Activated B cell treated with CpG ODN at 0.5 μM for 24 hours (primary cell): ENCODE measurements at regions not wholly inside any gene's neighbourhood (a gene's known extent, or its start where the extent isn't known, plus 50 kb on each side); places are given as distances from the start of the nearest gene placed in this dataset.
"Not testable (repeated sequence)": the region's sequence is repeated elsewhere in the genome, so short reads cannot be mapped to it uniquely, and the experiment has no call there.

Experiments used
- ATAC-seq: fragments of 200-7000 bp; cut with Tn5 transposase; one replicate; pipeline ENCODE4 v1.10.0; 2021; ENCODE audit warnings: low read depth, mild to moderate bottlenecking, moderate library complexity
- CTCF ChIA-PET: fragments of 350-600 bp; sonication (Branson Sonifier 250); formaldehyde crosslinking; loops from one replicate; lab custom pipeline; 2021; ENCODE audit warnings: antibody characterized with exemption; lab: Charles Lee
- POLR2A ChIA-PET: fragments of 350-600 bp; sonication (Branson Sonifier 250); formaldehyde crosslinking; loops from one replicate; lab custom pipeline; 2021; ENCODE audit warnings: antibody characterized with exemption; lab: Charles Lee
- DNase-seq: peaks from one replicate; pipeline ENCODE4 v3.0.0; 2022
- H3K27ac Mint-ChIP-seq: one replicate; pipeline ENCODE4 v1.8.0; 2020; ENCODE audit warnings: mixed read lengths
- H3K27me3 Mint-ChIP-seq: one replicate; pipeline ENCODE4 v1.8.0; 2021; ENCODE audit warnings: mixed read lengths
- H3K36me3 Mint-ChIP-seq: one replicate; pipeline ENCODE4 v1.8.0; 2021; ENCODE audit warnings: low read depth, mixed read lengths
- H3K4me1 Mint-ChIP-seq: one replicate; pipeline ENCODE4 v1.8.0; 2021; ENCODE audit warnings: mixed read lengths
- H3K4me3 Mint-ChIP-seq: one replicate; pipeline ENCODE4 v1.8.0; 2020; ENCODE audit warnings: mild to moderate bottlenecking, mixed read lengths
- H3K9me3 Mint-ChIP-seq: one replicate; pipeline ENCODE4 v1.8.0; 2020; ENCODE audit warnings: mixed read lengths
- intact Hi-C: fragments of 100-400 bp; cut with micrococcal nuclease; formaldehyde crosslinking; loops from one replicate; pipeline ENCODE4 v1.15.1; 2024
- TF ChIP-seq, protein P1 (sequence below): fragments of 200-600 bp; IDR thresholded peaks from one replicate; pipeline ENCODE4 v1.8.0; 2022; ENCODE audit warnings: antibody characterized with exemption, mild to moderate bottlenecking

DNA sequence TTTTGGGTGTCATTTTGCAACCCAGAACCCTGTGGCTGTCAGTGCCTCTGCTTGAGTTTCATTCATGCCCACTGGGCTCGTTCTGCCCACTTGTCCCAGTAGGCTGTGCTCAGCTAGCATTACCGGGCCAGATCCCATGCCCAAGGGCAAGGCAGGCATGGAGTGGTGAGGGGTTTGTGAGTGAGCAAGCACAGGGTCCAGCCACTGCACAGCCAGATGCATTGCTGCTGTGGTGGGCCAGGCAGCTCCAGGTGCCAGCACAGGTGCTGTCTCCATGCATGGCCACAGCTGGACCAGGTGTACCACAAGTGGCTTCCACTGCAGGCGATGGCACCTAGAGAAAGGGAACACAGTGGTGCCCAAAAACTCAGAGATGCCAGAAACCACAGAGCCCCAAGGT lies 1671.2 kb downstream of the OLFM4 start:
- TF ChIP-seq, protein P1, sequence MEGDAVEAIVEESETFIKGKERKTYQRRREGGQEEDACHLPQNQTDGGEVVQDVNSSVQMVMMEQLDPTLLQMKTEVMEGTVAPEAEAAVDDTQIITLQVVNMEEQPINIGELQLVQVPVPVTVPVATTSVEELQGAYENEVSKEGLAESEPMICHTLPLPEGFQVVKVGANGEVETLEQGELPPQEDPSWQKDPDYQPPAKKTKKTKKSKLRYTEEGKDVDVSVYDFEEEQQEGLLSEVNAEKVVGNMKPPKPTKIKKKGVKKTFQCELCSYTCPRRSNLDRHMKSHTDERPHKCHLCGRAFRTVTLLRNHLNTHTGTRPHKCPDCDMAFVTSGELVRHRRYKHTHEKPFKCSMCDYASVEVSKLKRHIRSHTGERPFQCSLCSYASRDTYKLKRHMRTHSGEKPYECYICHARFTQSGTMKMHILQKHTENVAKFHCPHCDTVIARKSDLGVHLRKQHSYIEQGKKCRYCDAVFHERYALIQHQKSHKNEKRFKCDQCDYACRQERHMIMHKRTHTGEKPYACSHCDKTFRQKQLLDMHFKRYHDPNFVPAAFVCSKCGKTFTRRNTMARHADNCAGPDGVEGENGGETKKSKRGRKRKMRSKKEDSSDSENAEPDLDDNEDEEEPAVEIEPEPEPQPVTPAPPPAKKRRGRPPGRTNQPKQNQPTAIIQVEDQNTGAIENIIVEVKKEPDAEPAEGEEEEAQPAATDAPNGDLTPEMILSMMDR = no peak
- Mint-ChIP-seq H3K9me3 (peaks cover 13% of the 10 kb centered on the region), H3K4me1 (no peaks in the 10 kb centered on the region), H3K4me3 (no peak overlapping the region), H3K27ac (no peak overlapping the region), H3K36me3 (no peaks in the 10 kb centered on the region), H3K27me3 (no peaks in the 10 kb centered on the region)
- DNase-seq = no peak
- no peak for ATAC-seq
- ChIA-PET POLR2A (no interaction called here), CTCF (no interaction called here)
- intact Hi-C loops = no loop called here

DNA sequence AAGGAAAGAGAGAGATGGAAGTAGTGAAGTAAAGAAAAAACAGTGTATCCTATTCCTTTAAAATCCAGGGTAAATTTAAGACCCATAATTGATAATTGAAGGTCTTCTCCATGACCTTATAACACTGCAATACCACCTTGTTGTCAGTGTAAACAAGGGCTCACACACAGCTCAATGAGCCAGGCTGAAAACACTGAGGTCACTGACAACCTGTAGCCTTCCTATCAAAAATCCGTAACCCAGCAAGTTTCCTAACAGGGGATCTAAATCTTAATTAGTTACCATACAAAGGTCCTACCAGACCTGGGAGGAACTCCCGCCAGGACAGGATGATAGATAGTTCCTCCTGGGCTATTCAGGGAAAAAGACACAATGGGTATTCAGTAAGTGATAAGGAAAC lies 1677.1 kb downstream of the OLFM4 start:
- Mint-ChIP-seq H3K27ac (no peak overlapping the region), H3K9me3 (peaks cover 16% of the 10 kb centered on the region), H3K4me3 (no peak overlapping the region), H3K36me3 (no peaks in the 10 kb centered on the region), H3K27me3 (no peaks in the 10 kb centered on the region), H3K4me1 (no peaks in the 10 kb centered on the region)
- DNase-seq (no peak), ATAC-seq (no peak)
- intact Hi-C loops = no loop called here
- TF ChIP-seq, protein P1 = no peak
- CTCF ChIA-PET = no interaction called here
- POLR2A ChIA-PET = no interaction called here

DNA sequence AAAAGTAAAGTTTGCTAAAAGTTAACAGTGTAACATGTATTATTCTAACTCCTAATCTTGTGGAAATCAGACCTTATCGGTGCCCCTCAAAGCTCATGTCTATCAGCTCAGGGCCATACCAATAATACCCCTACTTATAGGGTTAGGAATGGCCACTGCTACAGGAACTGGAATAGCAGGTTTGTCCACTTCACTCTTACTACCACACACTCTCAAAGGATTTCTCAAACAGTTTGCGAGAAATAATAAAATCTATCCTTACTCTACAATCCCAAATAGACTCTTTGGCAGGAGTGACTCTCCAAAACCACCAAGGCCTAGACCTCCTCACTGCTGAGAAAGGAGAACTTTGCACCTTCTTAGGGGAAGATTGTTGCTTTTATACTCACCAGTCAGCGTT lies 1677.7 kb downstream of the OLFM4 start:
- no peak overlapping the region for H3K4me3 Mint-ChIP-seq
- TF ChIP-seq, protein P1 = no peak
- POLR2A ChIA-PET = no interaction called here
- CTCF ChIA-PET = no interaction called here
- ATAC-seq = no peak
- DNase-seq = no peak
- no peaks in the 10 kb centered on the region for H3K4me1 Mint-ChIP-seq
- no peaks in the 10 kb centered on the region for H3K36me3 Mint-ChIP-seq
- intact Hi-C loops = no loop called here
- H3K27me3 Mint-ChIP-seq = no peaks in the 10 kb centered on the region
- H3K27ac Mint-ChIP-seq = no peak overlapping the region
- peaks cover 13% of the 10 kb centered on the region for H3K9me3 Mint-ChIP-seq

DNA sequence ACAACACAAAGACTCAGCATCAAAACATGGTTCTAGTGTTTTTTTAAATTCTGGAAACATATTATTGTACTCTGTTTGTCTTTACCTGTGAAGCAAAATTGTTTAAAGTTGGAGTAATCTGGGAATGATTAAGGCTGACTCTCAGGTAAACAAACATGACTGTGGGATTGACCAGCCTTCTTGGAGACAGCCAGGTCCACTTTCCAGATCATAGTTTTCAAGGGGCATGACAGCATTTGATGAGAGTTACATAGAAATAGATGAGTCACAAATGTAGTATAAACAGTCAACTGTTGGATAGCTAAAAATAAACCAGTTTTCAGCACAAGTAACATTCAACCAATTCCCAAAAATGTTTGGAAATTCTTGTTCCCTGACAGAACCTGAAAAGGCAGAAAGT lies 1680.9 kb downstream of the OLFM4 start:
- DNase-seq (no peak), ATAC-seq (no peak)
- no peaks in the 10 kb centered on the region for H3K4me1 Mint-ChIP-seq
- POLR2A ChIA-PET = no interaction called here
- H3K36me3 Mint-ChIP-seq = no peaks in the 10 kb centered on the region
- no peaks in the 10 kb centered on the region for H3K27me3 Mint-ChIP-seq
- TF ChIP-seq, protein P1 = no peak
- intact Hi-C loops = no loop called here
- no peak overlapping the region for H3K27ac Mint-ChIP-seq
- H3K4me3 Mint-ChIP-seq = no peak overlapping the region
- H3K9me3 Mint-ChIP-seq = peaks cover 13% of the 10 kb centered on the region
- CTCF ChIA-PET = no interaction called here

DNA sequence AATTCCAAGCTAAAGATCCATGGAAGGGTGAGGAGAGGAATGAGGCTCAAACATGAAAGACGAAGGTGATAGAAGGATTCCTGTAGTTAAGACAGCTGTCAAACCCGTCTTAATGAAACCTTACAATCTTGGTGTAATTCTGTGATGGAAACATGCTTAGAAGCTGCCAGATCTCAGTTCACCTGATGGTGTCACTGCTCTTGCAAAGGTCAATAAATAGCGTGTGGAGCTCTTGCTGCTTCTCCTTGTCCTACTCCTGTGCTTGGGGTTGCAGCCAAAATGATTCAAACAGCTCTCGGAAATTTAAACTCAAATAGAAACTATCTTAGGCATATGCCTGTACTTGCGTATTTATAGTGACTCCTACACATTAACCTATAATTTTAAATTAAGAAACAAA lies 1705.0 kb downstream of the OLFM4 start:
- TF ChIP-seq, protein P1 = no peak
- Mint-ChIP-seq H3K4me3 (no peak overlapping the region), H3K9me3 (peaks cover 29% of the 10 kb centered on the region), H3K36me3 (no peaks in the 10 kb centered on the region), H3K4me1 (no peaks in the 10 kb centered on the region), H3K27me3 (no peaks in the 10 kb centered on the region), H3K27ac (no peak overlapping the region)
- DNase-seq (no peak), ATAC-seq (no peak)
- POLR2A ChIA-PET = no interaction called here
- CTCF ChIA-PET = no interaction called here
- intact Hi-C loops = no loop called here

DNA sequence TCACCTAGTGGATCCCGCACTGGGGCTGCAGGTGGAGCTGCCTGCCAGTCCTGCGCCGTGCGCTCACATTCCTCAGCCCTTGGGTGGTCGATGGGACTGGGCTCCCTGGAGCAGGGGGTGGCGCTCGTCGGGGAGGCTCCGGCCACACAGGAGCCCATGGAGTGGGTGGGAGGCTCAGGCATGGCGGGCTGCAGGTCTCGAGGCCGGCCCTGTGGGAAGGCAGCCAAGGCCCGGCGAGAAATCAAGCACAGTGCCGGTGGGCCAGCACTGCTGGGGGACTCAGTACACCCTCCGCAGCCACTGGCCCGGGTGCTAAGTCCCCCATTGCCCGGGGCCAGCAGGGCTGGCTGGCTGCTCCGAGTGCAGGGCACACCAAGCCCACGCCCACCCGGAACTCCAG lies 1708.6 kb downstream of the OLFM4 start:
- H3K4me1 Mint-ChIP-seq, H3K27ac Mint-ChIP-seq, CTCF ChIA-PET, POLR2A ChIA-PET, DNase-seq, H3K4me3 Mint-ChIP-seq, ATAC-seq, intact Hi-C loops, H3K36me3 Mint-ChIP-seq, H3K27me3 Mint-ChIP-seq: not testable (repeated sequence)
- peaks cover 18% of the 10 kb centered on the region for H3K9me3 Mint-ChIP-seq
